Sciatic nerve (tissue), 2 donors: ENCODE measurements at regions not wholly inside any gene's neighbourhood (a gene's known extent, or its start where the extent isn't known, plus 50 kb on each side); places are given as distances from the start of the nearest gene placed in this dataset.
"Not testable (repeated sequence)": the region's sequence is repeated elsewhere in the genome, so short reads cannot be mapped to it uniquely, and the experiment has no call there.

Experiments used
- ATAC-seq: fragments of 200-7000 bp; cut with Tn5 transposase; one replicate; pipeline ENCODE4 v1.9.1; 2020; ENCODE audit warnings: mild to moderate bottlenecking, moderate library complexity
- DNase-seq: peaks from one replicate; pipeline ENCODE4 v3.0.0-alpha.2; 2020; ENCODE audit warnings: low spot score
- intact Hi-C: fragments of 100-400 bp; cut with DNase I; formaldehyde crosslinking; loops from one replicate; pipeline ENCODE4 v1.14.2; 2022
- donor health status: DM: no; HTN: no; CAD: no.
- donor health status: DM: no; HTN: no; CAD: no.

GRCh38 chr21:5013455-5014304 is 5507.7 kb upstream of the TPTE start:
- DNase-seq, intact Hi-C loops: not testable (repeated sequence)
- ATAC-seq = peak; percentile 57

GRCh38 chr21:5015187-5015586 is 5506.2 kb upstream of the TPTE start:
- DNase-seq, intact Hi-C loops, ATAC-seq: not testable (repeated sequence)

- DNase-seq, ATAC-seq, intact Hi-C loops: not testable (repeated sequence)
Observed at GRCh38 chr21:5019120-5019519, 5502.3 kb upstream of the TPTE start.

GRCh38 chr21:5021815-5022214 is 5499.6 kb upstream of the TPTE start:
- intact Hi-C loops, DNase-seq: not testable (repeated sequence)
- ATAC-seq = peak; percentile 68

- intact Hi-C loops, DNase-seq: not testable (repeated sequence)
- ATAC-seq = peak; percentile 78
Observed at GRCh38 chr21:5022254-5022653, 5499.1 kb upstream of the TPTE start.

- ATAC-seq = peak; percentile 44
- intact Hi-C loops, DNase-seq: not testable (repeated sequence)
Observed at GRCh38 chr21:5022748-5023147, 5498.6 kb upstream of the TPTE start.

GRCh38 chr21:5035147-5035546 is 5486.2 kb upstream of the TPTE start:
- DNase-seq, intact Hi-C loops, ATAC-seq: not testable (repeated sequence)

- DNase-seq, intact Hi-C loops, ATAC-seq: not testable (repeated sequence)
Observed at GRCh38 chr21:5035587-5035986, 5485.8 kb upstream of the TPTE start.

GRCh38 chr21:5037606-5038331 is 5483.6 kb upstream of the TPTE start:
- DNase-seq, ATAC-seq, intact Hi-C loops: not testable (repeated sequence)

GRCh38 chr21:5039926-5040325 is 5481.5 kb upstream of the TPTE start:
- intact Hi-C loops, DNase-seq: not testable (repeated sequence)
- peak; percentile 71 for ATAC-seq

- ATAC-seq, intact Hi-C loops, DNase-seq: not testable (repeated sequence)
Observed at GRCh38 chr21:5042583-5042982, 5478.8 kb upstream of the TPTE start.

- ATAC-seq, DNase-seq, intact Hi-C loops: not testable (repeated sequence)
Observed at GRCh38 chr21:5044812-5045211, 5476.6 kb upstream of the TPTE start.

GRCh38 chr21:5051303-5052018 is 5469.9 kb upstream of the TPTE start:
- intact Hi-C loops, ATAC-seq, DNase-seq: not testable (repeated sequence)

- peak; percentile 79 for ATAC-seq
- DNase-seq, intact Hi-C loops: not testable (repeated sequence)
Observed at GRCh38 chr21:5055027-5055754, 5466.2 kb upstream of the TPTE start.

- intact Hi-C loops = not testable (repeated sequence)
Observed at GRCh38 chr21:5055996-5056962, 5465.1 kb upstream of the TPTE start.

GRCh38 chr21:5057077-5057476 is 5464.3 kb upstream of the TPTE start:
- DNase-seq, intact Hi-C loops: not testable (repeated sequence)
- peak; percentile 40 for ATAC-seq

More at GRCh38 chr21:5055996-5056962, 5465.1 kb upstream of the TPTE start:
- peak; percentile 52 for ATAC-seq
- not testable (repeated sequence) for DNase-seq

GRCh38 chr21:5060364-5061083 is 5460.9 kb upstream of the TPTE start:
- DNase-seq, intact Hi-C loops: not testable (repeated sequence)
- ATAC-seq = peak; percentile 58
